HG03175 (cell line): ENCODE measurements at regions not wholly inside any gene's neighbourhood (a gene's known extent, or its start where the extent isn't known, plus 50 kb on each side); places are given as distances from the start of the nearest gene placed in this dataset.

Experiments used
- ATAC-seq: cut with Tn5 transposase; IDR thresholded peaks from one replicate; pipeline ENCODE4 v1.9.1; 2021; ENCODE audit warnings: mild to moderate bottlenecking, moderate library complexity; ENCODE audit not compliant: unreplicated experiment

- no peak for ATAC-seq
These were observed 53.9 kb upstream of the ZNF536 start for GRCh38 chr19:30318261-30318660.

GRCh38 chr19:30318936-30319335, 53.2 kb upstream of the ZNF536 start:
- ATAC-seq, result no peak

- ATAC-seq, result no peak
These were observed 52.8 kb upstream of the ZNF536 start for GRCh38 chr19:30319411-30319810.

GRCh38 chr19:30319876-30320275, 52.3 kb upstream of the ZNF536 start:
- no peak for ATAC-seq

GRCh38 chr19:30320466-30320865, 51.7 kb upstream of the ZNF536 start:
- no peak for ATAC-seq

GRCh38 chr19:30320916-30321315, 51.3 kb upstream of the ZNF536 start:
- no peak for ATAC-seq
